ENCODE measurements at regions not wholly inside any gene's neighbourhood (a gene's known extent, or its start where the extent isn't known, plus 50 kb on each side); places are given as distances from the start of the nearest gene placed in this dataset.

- TF ChIP-seq ARNTL (CRISPR knock-in tag; IDR thresholded peaks at IDR 0.05; ENCODE audit: borderline replicate concordance, low read depth) (no peak), ZFP30 (CRISPR knock-in tag; IDR thresholded peaks at IDR 0.05) (no peak), PPARA (CRISPR knock-in tag; IDR thresholded peaks at IDR 0.05; ENCODE audit: borderline replicate concordance) (no peak), ZFP3 (CRISPR knock-in tag; IDR thresholded peaks at IDR 0.05) (no peak), PATZ1 (CRISPR knock-in tag; IDR thresholded peaks at IDR 0.05; ENCODE audit: borderline replicate concordance) (no peak), ZC3H10 (CRISPR knock-in tag; IDR thresholded peaks at IDR 0.05) (no peak), TSHZ2 (CRISPR knock-in tag; IDR thresholded peaks at IDR 0.05) (no peak), CREB5 (CRISPR knock-in tag; IDR thresholded peaks at IDR 0.05; ENCODE audit: low read depth) (no peak), OSR1 (CRISPR knock-in tag; IDR thresholded peaks at IDR 0.05) (no peak), GLIS3 (CRISPR knock-in tag; IDR thresholded peaks at IDR 0.05) (no peak), ZNF70 (CRISPR knock-in tag; IDR thresholded peaks at IDR 0.05) (no peak)
Measured at GRCh38 chr11:134677397-134677822, 265.4 kb upstream of the B3GAT1 start.
